GM10266 (cell line): ENCODE measurements at regions not wholly inside any gene's neighbourhood (a gene's known extent, or its start where the extent isn't known, plus 50 kb on each side); places are given as distances from the start of the nearest gene placed in this dataset.

Experiments used
- DNase-seq: peaks from one replicate; pipeline ENCODE4 v3.0.0; 2012; ENCODE audit errors: extremely low spot score
- TF ChIP-seq, protein P1 (sequence below): IDR thresholded peaks from 2 replicates; pipeline ENCODE4 v1.5.1; 2012; ENCODE audit warnings: mild to moderate bottlenecking, low read depth; ENCODE audit not compliant: control insufficient read depth, insufficient read depth; ENCODE audit errors: missing control alignments

DNA sequence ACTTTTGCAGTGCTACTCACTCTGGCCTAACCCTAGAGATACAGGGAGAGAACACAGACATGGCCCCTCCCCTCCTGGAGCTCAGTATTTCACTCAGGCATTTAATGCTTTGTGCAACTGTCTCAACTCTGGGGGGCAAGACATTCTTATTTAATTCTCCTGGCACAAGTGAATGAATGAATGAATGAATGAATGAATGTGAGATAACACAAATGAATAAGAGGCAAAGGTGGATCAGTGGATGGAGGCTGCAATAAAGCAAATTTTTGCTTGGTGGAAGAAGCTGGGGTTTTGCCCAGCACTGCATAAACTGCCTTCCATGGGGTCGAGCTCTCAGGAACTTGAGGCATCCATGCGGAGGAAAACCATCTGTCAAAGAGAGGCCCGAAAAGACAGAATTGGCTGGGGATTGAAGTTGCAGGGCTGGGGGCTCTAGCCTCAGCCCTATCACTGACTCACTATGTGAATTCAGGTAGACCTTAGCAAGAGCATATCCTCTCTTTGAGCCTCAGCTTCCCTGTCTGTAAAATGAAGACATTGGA lies 441.4 kb upstream of the ZMIZ1 start:
- TF ChIP-seq, protein P1, sequence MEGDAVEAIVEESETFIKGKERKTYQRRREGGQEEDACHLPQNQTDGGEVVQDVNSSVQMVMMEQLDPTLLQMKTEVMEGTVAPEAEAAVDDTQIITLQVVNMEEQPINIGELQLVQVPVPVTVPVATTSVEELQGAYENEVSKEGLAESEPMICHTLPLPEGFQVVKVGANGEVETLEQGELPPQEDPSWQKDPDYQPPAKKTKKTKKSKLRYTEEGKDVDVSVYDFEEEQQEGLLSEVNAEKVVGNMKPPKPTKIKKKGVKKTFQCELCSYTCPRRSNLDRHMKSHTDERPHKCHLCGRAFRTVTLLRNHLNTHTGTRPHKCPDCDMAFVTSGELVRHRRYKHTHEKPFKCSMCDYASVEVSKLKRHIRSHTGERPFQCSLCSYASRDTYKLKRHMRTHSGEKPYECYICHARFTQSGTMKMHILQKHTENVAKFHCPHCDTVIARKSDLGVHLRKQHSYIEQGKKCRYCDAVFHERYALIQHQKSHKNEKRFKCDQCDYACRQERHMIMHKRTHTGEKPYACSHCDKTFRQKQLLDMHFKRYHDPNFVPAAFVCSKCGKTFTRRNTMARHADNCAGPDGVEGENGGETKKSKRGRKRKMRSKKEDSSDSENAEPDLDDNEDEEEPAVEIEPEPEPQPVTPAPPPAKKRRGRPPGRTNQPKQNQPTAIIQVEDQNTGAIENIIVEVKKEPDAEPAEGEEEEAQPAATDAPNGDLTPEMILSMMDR: no peak
- DNase-seq: no peak

DNA sequence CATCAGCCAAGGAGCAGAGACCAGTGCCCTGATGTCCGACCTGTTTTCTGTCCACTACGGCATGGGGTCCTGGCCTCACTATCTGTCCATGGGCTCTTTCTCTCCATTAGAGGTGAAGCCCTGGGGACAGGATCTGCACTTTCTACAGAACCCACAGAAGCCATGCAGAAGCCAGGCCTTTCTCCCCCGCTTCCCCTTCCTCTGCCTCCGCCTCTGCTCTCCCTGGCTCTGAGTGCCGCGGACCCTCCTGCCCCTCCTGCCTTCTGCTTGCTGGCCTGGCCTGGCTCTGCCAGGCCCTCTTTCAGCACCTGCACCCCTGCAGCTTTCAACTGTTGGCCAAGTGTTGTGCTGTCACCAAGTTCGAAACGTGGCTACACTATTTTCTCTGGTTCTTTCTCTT lies 439.8 kb upstream of the ZMIZ1 start:
- no peak for DNase-seq
- TF ChIP-seq, protein P1: no peak

DNA sequence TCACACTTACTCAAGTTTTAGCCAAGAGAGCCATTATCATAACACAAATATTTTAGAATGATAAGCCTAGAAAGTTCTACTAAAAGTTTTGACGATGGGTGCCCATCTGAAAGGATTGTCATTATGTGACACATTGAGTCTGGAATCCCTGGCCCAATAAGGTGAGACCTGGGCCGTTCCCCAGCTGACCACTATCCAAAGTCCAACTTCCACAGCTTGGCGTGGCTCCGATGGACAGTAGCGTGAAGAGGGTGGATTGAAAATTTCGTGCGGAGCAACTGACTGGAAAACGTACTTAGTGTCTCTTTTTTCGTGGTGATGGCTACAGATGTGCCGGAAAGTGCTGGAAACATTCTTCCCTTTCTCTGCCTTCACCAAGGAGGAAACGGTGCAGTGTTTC lies 439.0 kb upstream of the ZMIZ1 start:
- no peak for DNase-seq
- TF ChIP-seq, protein P1: no peak

DNA sequence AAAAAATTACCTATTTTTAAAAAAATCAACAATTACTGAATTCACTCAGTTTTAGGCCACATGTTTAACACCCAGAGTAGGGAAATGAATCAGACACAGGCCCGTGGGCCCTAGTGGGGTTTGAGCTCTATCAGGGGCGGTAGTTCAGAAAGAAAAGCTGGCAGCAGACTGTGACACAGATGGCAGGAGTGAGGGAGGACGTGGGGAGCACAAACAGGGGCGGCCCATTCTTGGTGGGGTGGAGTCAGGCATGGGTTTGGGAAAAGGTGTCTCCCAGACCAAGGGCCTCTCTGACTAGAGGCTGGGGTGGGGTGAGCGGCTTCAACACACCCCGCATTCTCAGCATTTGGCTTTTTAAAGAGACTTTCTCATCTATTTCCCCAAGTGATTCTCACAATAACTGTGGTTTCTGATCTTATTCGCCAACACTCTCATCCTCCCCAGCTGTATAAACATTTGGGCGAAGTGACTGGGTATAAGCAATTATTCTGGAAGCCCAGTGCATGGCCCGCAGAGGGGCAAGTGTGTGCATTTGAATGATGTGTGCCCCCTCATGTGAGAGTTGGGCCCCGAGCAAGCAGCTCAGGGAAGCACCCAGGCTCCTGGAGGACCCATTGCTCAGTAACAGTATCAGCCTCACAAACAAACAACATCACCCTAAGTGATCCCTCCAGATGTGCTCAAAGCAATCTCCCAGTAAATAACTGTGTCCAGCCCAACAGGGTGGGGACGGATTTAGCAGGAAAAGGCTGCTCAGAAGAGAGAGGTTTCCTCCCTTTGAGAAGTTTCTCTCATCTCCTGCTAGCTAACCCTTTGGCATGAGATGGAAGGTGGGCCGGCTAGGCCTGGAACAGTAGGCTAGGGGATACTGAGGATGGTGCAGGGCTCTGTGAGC lies 437.6 kb upstream of the ZMIZ1 start:
- TF ChIP-seq, protein P1: no peak
- no peak for DNase-seq

DNA sequence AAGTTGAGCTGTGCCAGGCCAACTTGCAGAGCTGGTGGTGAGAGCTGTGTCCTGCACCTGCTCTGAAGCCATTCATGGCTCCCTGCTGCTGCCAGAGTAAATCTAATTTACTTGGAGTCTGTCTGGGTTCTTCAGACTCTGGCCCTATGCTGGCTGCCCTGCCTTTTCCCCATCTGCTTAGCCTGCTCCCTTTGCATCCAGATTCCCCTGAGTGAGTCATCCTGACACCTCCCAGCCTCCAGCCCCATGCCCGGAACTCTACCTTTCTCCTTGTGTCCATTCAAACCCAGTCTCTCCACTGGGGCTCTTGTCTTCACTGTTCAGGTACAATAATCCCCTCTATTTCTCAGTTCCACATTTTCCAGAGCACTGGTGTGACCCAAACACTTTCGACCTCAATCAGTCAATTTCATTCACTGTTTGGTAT lies 434.4 kb upstream of the ZMIZ1 start:
- DNase-seq: no peak
- TF ChIP-seq, protein P1: no peak

DNA sequence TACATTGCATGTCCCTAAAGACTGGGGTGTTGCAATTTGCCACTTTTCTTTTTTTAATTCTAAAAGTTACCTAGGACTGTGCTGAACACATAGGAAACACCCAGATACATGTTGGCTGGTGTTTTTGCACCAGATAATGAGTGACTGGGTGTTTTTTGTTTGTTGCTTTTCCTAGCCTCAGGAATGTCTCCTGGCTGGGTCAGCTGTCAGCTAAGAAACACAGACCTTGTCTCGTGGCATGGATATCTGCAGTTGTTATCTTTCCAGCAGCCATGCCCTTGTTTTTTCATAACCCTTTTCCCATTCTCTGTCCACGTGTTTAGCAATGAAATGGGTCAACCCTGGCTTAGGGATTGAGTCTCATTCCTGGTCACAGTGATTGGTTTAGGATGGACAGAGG lies 433.9 kb upstream of the ZMIZ1 start:
- DNase-seq: no peak
- TF ChIP-seq, protein P1: no peak

DNA sequence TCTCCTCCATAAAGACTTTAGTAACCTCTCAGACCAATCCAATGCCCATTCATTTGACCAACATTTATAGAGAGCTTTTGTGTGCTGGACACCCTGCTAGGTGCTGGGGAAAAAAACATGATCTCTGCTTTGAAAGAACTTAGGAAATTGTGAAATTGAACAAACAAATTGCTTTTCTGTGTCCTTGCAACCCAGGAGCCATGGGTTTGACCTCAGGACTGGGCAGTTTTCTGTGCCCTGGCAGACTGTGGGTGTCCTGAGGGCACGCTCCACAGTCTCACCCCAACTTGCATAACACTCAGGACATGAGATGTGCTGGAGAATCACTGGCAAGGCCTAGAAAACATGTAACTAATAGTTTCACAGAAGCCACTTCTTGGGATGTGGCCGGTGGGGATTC lies 429.1 kb upstream of the ZMIZ1 start:
- TF ChIP-seq, protein P1: no peak
- no peak for DNase-seq
